NCI-H524 (cell line): ENCODE measurements at regions not wholly inside any gene's neighbourhood (a gene's known extent, or its start where the extent isn't known, plus 50 kb on each side); places are given as distances from the start of the nearest gene placed in this dataset.
A peak's percentile ranks its signal among the peaks of the same experiment; 100 is the strongest.

ENCODE experiments used
- DNase-seq, 2 experiments: peaks; one replicate each; lab custom pipeline; 2025; lab: John Stamatoyannopoulos, UW

DNA sequence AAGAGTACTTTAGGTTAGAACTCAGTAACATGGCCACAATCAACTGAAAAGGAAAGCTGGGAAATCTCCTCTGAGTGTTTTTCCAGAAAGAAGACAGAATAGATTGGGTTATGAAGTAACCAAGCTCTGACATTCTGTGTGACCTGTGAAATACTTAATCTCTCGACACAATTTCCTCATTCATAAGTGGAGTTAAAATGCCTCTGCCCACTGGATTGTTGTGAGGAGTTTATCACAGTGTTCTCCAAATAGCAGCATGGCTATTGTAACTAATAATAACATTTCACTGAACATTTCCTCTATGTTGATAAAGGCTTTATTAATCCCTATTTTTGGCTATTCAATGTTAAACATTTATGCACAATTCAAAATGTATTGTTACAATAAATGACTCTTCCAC, 311.0 kb downstream of the GABRB2 start:
- DNase-seq = no peak

DNA sequence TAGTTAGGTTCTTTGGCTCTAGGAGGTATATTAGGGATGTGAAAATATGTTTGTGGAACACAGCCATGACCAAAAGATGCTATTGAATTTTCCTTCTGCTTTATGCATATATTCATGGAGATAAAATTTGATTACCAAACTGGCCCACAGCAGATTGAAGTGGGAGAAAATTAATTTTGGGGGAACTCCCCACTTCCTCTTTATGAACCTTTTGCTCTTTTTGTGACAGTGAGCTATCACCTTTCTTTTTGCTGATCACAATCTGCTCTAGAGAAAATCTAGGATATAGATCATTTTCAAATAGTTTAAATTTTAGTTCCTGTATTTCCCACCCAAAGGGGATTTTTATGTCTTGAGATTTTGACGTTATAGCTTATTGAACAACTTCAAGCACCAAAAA, 313.0 kb downstream of the GABRB2 start:
- DNase-seq = no peak

DNA sequence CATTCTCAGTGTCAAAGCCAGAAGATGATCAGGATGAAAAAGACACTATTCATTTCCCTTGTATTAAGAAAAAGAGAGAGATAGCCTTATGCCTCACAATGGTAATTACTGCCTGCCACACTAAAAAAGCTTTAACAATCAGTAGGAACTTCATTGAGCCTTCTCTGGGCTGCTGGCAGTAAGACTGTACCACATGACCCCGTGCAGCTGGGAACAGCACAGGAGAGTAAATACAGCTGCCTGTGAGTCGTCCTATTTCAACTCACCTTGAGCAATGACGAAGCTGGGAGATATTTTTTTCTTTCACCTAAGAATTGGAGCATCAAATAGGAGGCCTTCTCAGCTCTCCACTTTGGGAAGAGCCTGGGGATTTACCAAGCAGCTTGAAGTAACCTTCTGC, 316.3 kb downstream of the GABRB2 start:
- no peak for DNase-seq

DNA sequence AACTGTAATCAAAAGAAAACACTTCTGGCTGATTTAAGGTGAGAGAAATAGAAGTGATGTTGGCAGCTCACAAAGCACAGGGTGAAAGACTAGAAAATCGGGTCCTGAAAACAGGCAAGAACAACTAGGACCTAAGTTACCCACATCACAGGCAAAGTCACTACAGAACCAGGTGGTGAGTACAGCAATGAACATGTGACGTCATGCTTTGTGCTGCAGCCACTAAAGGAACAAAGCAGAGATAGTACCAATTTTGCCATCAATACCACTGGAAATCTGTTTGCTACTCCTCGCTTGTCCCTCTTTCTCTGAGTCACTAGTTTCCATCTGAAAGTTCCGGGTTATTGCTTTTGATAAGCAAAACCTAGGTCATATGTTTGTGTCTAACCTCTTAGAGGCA, 326.7 kb downstream of the GABRB2 start:
- DNase-seq = no peak

DNA sequence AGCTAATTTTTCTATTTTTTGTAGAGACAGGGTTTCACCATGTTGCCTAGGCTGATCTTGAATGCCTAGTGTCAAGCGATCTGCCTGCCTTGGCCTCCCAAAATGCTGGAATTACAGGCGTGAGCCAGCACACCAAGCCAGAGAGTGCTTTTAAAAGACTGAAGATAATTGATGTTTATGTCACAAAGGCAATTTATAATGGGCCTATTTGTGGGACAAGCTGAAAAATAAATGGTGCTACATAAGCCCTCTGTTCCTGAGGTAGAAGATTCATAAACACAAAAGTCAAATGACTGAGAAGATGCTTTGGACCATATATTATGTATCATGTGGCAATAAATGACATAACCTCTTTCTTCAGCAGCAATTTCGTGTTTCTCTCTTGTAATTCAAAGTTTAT, 329.6 kb downstream of the GABRB2 start:
- DNase-seq = no peak

DNA sequence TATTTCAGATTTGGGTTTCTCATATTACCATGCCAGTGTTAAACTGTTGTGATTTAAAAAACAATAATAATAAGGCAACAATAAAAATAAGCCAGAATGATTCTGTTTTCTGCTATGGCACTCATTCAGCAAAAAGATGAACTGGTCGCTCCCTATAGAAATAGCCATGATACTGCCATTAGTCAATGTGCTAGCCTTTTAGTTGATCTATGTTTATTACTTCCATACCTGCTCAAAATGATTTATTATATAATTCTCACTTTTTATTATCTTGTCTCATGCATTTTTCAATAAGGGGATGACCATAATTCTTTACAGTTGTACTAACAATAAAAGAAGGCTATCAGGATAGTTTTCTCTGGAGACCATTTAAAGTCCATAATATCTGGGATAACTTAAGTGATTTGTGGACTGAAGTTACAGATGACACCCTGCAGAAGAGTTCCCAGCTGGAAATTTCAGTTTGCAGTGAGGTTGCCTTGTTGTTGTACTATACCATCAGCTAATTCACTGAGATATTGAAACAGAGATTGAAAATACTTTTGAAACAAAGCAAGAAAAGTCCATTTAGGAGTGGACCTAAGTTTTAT, 334.3 kb downstream of the GABRB2 start:
- no peak for DNase-seq

DNA sequence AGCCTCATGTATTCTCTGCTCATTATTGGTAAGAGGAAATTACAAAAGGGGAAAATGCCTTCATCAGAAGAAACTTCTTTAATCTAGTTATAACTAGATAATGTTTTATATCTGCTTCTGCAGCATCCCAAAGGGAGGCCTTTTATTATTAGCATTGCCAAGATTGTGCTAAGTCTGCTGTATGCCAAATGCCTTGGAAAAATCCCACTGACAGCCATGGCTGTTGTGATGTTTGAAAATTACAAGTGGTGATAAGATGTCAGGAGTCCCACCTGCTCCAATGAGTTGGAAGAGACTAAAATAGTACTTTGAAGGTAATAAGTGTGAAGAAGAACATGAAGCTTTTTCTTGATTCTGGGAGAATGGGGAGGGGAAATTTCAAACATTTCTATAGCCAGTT, 345.0 kb downstream of the GABRB2 start:
- DNase-seq = no peak

DNA sequence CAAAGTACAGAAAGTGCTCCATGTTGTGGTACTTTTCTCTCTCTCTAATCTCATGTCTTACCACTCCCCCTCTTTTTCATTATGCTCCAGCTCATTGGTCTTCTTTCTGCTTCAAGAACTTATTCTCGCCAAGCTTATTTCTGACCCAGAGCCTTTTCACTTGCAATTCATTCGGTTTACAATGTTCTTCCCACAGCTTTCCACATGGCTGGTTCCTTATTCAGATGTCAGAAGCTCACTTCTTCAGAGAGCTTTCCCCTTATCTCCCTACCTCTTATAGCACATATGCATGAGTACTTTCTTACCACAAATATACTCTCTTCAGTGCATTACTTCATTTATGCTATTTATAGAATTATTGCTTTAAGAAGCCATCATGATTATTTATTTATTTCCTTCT, 338.8 kb upstream of the ATP10B start:
- no peak for DNase-seq

DNA sequence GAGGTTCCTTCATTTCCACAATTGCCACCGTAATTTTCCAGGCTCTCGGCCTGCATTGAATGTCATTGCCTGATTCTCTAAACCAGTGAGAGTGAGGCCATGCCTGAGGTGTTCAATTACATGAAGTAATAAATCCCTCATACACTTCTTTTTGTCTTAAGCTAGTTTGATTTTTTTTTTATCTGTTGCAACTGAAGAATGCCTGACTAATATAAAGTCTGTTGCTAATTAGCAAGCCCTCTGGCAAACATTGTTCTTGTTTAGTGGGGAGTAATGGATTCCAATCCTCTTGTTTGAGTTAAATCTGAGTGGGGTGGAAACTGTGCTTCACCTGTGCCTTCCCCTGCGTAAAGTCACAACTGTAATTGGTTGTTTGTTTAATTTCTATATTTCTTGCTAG, 338.1 kb upstream of the ATP10B start:
- DNase-seq = no peak

DNA sequence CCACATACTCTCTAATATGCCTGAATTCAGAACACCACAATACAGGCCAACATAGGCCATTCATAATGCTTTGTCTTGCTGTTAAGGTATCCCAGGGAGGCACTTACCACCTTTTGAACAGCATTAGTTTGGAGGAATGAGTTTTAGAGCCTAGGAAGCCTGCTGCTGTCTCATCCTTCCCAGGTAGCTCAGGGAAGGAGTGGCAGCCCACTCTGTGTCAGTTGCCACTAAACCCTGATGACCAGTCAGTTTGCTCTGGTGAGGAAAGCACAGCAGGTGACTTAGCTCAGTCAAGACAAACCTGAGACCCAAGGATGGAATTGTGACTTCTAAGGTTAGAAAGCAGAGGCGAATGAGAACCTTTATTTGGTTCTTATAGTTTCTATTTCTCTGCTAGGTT, 337.4 kb upstream of the ATP10B start:
- no peak for DNase-seq

DNA sequence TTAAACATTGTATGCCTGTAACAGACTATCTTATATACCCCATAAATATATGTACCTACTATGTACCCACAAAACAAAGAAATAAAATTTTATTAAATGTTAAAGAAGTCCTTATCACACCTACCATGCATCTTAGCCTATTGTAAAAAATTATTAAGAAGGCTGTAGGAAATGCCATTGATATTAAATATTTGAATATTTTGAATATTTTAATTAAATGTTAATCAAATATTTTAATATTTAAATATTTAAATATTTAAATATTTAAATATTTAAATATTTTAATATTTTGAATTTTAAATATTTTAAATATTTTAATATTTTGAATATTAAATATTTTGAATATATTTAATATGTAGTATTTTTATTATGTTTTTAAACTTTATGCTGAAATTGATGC, 331.5 kb upstream of the ATP10B start:
- DNase-seq = no peak

DNA sequence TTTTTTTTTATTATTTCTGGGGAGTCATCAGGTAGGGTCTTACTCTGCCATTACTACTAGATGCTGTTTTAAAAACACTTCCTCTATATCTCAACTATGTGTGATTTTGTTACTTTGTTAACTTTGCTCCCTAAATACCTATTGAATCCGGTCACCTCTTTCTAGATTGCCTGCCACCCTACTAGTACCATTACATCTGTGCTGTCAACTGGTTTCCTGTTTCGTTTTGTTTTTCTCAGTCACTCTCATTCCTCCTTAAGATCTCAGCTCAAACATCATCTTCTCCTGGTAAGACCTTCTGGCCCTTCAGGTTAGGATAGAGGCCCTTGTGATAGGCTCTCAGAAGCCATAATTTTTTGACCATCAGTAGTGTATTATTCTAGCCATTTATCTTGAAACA, 324.2 kb upstream of the ATP10B start:
- DNase-seq = no peak

DNA sequence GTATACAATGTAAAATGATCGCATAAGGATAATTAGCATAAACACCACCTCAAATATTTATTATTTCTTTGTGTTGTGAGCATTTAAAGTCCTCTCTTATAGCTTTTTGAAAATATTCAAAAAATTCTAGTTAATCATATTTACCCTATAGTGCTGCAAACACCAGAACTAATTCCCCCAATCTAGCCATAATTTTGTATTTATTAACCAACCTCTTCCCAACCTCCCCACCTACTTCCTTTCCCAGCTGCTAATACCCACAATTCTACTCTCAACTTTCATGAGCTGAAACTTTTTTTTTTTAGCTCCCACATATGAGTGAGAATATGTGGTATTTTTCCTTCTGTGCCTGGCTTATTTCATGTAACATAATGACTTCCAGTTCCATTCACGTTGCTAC, 317.8 kb upstream of the ATP10B start:
- DNase-seq = no peak

DNA sequence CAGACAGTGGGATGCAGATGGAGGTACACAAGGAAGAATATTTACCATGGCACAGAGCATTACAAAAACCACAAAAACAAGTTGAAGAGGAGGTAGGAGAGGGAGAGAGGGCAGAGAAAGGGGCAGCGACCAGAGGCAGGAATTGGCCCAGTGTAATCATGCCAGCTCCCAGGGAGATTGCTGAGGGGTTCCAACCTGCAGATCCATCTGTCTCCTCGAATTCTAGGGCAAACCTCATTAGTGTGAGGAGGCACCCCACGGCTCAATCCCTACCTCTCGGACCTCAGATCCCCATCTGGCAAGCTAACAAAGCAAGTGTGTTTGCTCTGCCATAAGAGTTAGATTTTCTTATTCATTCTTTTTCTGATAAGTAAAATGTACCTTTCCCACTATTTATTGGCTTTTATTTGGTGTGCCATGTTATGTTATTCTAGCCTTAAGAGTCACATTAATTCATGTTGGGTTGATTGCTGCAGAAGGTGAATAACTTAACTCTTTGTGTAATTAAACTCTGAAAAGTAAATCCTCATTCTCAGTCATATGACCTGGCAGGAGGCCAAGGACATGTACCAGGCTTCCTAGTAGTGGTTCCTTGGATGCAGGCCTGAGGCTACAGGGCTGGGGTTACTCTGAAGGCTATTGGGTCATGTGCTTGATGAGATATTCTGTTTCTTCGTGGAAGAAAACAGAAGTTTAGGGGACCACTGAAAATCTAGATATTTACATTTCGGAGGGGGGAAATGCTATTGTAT, 315.2 kb upstream of the ATP10B start:
- peak; percentile 85 to 96 for DNase-seq

DNA sequence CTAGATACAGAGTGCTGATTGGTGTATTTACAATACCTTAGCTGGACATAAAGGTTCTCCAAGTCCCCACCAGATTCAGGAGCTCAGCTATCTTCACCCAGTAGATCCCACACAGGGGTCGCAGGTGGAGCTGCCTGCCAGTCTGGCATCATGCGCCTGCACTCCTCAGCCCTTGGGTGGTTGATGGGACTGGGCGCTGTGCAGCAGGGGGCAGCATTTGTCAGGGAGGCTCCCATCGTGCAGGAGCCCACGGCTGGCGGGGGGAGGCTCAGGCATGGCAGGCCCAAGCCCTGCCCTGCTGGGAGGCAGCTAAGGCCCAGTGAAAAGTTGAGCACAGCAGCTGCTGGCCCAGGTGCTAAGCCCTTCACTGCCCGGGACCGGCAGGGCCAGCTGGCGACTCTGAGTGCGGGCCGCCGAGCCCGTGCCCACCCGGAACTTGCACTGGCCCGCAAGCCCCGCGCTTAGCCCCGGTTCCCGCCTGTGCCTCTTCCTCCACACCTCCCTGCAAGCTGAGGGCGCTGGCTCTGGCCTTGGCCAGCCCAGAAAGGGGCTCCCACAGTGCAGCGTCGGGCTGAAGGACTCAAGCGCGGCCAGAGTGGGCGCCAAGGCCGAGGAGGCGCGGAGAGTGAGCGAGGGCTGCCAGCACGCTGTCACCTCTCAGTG, 314.1 kb upstream of the ATP10B start:
- DNase-seq = peak; percentile 86 to 93

DNA sequence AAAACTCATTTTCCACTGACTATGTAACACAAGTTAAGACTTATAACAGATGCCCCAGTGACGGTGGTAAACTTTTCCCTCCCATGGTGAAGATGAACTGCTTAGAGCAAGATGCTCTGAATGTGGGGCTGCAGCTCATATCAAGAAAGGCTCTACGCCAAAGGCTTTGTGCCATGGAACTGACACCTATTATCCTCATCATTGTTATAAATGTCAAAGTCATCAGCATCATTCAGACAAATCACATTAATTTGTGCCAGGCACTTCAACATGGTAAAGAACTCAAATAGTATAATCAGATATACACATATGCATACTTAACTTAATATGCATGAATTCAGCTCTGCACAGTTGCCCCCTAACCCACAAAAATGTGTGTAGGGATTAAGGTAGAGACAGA, 305.9 kb upstream of the ATP10B start:
- no peak for DNase-seq

DNA sequence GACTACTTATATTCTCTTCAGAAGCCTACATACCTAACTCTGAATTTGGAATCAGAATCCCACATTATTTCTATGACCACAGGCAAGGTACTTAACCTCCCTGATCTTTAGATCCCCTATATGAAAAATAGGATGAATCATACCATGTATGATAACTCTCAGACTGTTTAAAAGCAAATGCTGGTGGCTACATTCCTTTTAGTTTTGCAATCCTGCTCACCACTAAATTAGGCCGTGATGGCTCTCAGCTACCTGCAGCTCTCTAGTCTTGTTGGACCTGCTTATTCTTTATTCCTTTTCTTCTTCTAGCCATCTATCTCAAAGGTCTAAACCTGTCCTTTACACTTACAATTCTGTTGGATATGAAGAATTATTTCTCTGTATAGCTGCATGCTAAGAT, 303.4 kb upstream of the ATP10B start:
- DNase-seq = no peak

DNA sequence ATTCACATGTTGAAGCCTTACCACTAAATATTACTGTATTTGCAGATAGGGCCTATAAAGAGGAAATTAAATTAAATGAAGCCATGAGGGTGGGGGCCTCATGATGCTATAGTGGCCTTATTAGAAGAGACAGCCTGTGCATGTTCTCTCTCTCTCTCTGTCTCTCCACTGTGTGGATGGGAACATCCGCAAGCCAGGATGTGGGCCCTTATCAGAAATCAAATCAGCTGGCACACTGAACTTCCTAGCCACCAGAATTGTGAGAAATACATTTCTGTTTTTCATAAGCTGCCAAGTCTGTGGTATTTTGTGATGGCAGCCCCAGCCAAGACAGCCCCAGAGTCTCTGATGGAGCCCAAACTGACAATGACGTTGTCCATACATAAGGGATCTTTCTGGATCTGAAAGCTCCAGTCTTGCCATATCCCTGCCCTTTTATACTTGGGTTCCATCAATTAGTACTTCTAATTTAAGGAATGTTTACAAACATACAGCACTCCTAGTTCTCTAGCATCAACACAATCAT, 300.5 kb upstream of the ATP10B start:
- DNase-seq = no peak

DNA sequence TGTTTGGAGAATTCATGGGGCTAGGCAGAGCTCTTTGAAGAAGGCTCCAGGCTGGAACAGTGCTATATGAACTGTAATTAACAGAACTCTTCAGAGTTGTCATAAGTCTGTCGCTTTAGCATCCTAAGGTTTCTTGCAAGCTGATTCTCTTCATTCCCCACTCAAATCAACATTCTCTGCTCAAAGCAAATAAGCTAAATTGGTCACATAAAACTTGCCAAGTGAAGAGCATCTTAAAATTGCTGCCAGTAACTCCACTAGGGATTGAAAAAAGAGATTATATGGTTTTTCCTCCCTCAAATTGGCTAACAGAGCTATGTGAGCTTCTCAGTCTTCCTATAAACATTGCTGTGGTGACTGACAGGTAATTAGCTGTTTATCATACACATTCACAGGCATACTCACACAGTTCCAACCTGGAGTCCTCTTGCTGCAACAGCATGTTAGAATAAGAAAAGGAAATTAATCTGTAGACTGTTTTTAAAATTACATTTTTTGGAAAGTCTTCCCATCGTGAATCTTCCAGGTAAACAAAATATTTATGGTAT, 298.5 kb upstream of the ATP10B start:
- no peak for DNase-seq

DNA sequence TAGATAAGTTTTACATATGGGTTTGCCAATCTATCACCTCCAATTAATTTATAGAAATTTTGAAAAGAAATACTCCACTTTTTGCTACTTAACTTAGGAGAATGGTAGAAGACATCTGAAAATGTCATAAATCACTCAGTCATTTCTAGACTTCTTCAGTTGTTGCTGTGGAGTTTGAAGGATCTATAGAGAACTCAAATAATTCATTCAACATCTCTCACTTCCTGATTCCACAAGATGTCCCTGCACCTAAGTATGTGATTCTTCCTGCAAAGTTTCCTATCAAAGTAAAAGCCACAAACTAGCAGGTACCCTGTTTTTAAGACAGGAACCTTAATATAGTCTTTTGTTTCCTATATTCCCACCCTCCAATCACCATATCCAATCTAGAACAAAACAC, 297.1 kb upstream of the ATP10B start:
- no peak for DNase-seq

DNA sequence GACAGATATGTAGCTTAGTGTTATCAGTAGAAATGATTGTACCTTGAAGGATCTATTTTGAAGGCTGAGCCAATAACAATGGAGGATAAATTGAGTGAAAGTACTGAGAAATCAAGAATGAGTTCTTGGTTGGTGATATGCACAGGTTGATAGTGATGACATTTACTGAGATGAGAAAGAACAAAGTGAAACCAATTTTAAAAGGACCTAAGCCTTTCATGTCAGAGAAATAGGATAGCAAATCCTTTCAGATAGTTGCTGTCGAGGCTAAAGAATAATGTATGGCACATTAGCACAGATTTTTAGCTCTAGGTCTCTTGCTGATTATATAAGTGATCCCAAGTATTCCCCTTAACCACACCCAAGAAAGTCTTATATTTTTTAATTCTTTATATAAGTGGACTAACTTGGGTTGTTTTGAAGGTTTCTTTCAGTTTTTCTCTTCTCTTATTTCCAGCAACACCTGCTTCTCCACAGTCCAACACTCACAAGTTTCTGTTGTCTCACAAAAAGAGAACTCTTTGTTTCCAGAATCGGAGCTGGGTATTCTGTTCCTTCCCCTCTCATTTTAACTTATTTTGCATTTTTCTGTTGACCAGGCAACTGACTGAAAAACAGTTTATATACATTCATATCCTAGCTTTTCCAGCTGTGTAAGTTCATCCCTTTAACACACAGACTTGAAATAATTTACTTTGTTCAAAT, 286.9 kb upstream of the ATP10B start:
- DNase-seq = no peak

DNA sequence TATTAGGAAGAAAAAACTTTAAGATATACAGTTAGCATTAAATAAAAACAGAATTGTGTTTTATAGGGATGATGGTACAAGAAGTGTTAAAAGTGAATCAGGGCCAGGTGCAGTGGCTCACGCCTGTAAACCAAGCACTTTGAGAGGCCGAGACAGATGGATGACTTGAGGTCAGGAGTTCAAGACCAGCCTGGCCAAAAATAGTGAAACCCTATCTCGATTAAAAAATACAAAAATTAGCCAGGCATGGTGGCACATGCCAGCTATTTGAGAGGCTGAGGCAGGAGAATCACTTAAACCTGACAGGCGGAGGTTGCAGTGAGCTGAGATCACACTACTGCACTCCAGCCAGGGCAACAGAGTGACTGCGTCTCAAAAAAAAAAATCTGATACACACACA, 282.9 kb upstream of the ATP10B start:
- DNase-seq = no peak
